Neural progenitor cell (in vitro differentiated cells): ENCODE measurements at regions not wholly inside any gene's neighbourhood (a gene's known extent, or its start where the extent isn't known, plus 50 kb on each side); places are given as distances from the start of the nearest gene placed in this dataset.
A peak's percentile ranks its signal among the peaks of the same experiment; 100 is the strongest.

Experiments used
- DNase-seq: peaks from one replicate; pipeline ENCODE4 v3.0.0-alpha.2; 2016; ENCODE audit warnings: low spot score
- H2AFZ ChIP-seq: fragments of 200-600 bp; sonication (generic); replicated peaks from 2 replicates; pipeline ENCODE4 v1.6.1; 2016; ENCODE audit warnings: antibody characterized with exemption
- H3F3A ChIP-seq: fragments of 200-600 bp; sonication (generic); 2 replicates; pipeline ENCODE4 v1.6.1; 2016; ENCODE audit warnings: antibody characterized with exemption, low read depth
- H3K27ac ChIP-seq: fragments of 200-600 bp; sonication (generic); 2 replicates; pipeline ENCODE4 v1.5.1; 2016; ENCODE audit warnings: mild to moderate bottlenecking
- H3K27me3 ChIP-seq: fragments of 200-600 bp; sonication (generic); 2 replicates; pipeline ENCODE4 v1.6.1; 2016; ENCODE audit warnings: mild to moderate bottlenecking, moderate library complexity
- H3K36me3 ChIP-seq: fragments of 200-600 bp; sonication (generic); 2 replicates; pipeline ENCODE4 v1.5.1; 2016
- H3K4me1 ChIP-seq: fragments of 200-600 bp; sonication (generic); 2 replicates; pipeline ENCODE4 v1.6.1; 2016; ENCODE audit warnings: mixed run types
- H3K4me2 ChIP-seq: fragments of 200-600 bp; sonication (generic); 2 replicates; pipeline ENCODE4 v1.6.1; 2016
- H3K4me3 ChIP-seq: fragments of 200-600 bp; sonication (generic); 2 replicates; pipeline ENCODE4 v1.5.1; 2016
- H3K79me2 ChIP-seq: fragments of 200-600 bp; sonication (generic); 2 replicates; pipeline ENCODE4 v1.6.1; 2016; ENCODE audit warnings: low read depth
- H3K9ac ChIP-seq: fragments of 200-600 bp; sonication (generic); 2 replicates; pipeline ENCODE4 v1.6.1; 2016
- H3K9me3 ChIP-seq: fragments of 200-600 bp; sonication (generic); 2 replicates; pipeline ENCODE4 v1.5.1; 2016; ENCODE audit warnings: low read depth
- H4K20me1 ChIP-seq: fragments of 200-600 bp; sonication (generic); 2 replicates; pipeline ENCODE4 v1.6.1; 2016; ENCODE audit warnings: low read depth
- H3K27ac Mint-ChIP-seq: 3 replicates; pipeline ENCODE4 v1.8.0; 2021; ENCODE audit warnings: mixed read lengths
- H3K27me3 Mint-ChIP-seq: 2 replicates; pipeline ENCODE4 v1.8.0; 2022; ENCODE audit warnings: low read depth, mild to moderate bottlenecking, inconsistent platforms, moderate library complexity, mixed read lengths; ENCODE audit not compliant: insufficient read depth
- H3K36me3 Mint-ChIP-seq: 3 replicates; pipeline ENCODE4 v1.8.0; 2021; ENCODE audit warnings: mixed read lengths
- H3K4me1 Mint-ChIP-seq: 3 replicates; pipeline ENCODE4 v1.8.0; 2021; ENCODE audit warnings: mixed read lengths
- H3K4me3 Mint-ChIP-seq: 3 replicates; pipeline ENCODE4 v1.8.0; 2021; ENCODE audit warnings: mild to moderate bottlenecking, moderate library complexity, mixed read lengths
- H3K9me3 Mint-ChIP-seq: 3 replicates; pipeline ENCODE4 v1.8.0; 2020; ENCODE audit warnings: mixed read lengths
- CTCF ChIP-seq: fragments of 200-600 bp; sonication (generic); IDR thresholded peaks from 2 replicates; pipeline ENCODE4 v1.5.1; 2017; ENCODE audit warnings: antibody characterized with exemption, mild to moderate bottlenecking
- EZH2 ChIP-seq: fragments of 200-600 bp; sonication (generic); IDR thresholded peaks from 2 replicates; pipeline ENCODE4 v1.6.1; 2017; ENCODE audit warnings: antibody characterized with exemption, mild to moderate bottlenecking, moderate library complexity
- EZH2phosphoT487 ChIP-seq: fragments of 200-600 bp; sonication (generic); IDR thresholded peaks from 2 replicates; pipeline ENCODE4 v1.6.1; 2017; ENCODE audit warnings: antibody characterized with exemption

- no peak overlapping the region for H3K4me3 Mint-ChIP-seq
- DNase-seq, result peak; percentile 4
- Histone ChIP-seq H3K9me3 (no peaks in the 10 kb centered on the region), H3K36me3 (no peaks in the 10 kb centered on the region), H3K27ac (no peak overlapping the region), H3K79me2 (no peaks in the 10 kb centered on the region), H3K9ac (no peak overlapping the region), H3K27me3 (no peaks in the 10 kb centered on the region), H3K4me1 (no peaks in the 10 kb centered on the region), H3K4me2 (no peak overlapping the region), H3F3A (no peaks in the 10 kb centered on the region), H2AFZ (no peak overlapping the region), H4K20me1 (no peaks in the 10 kb centered on the region), H3K4me3 (no peak overlapping the region)
- H3K36me3 Mint-ChIP-seq, result no peaks in the 10 kb centered on the region
- H3K4me1 Mint-ChIP-seq, result peaks cover 9% of the 10 kb centered on the region
- TF ChIP-seq EZH2phosphoT487 (no peak), CTCF (no peak), EZH2 (no peak)
- H3K27ac Mint-ChIP-seq, result no peak overlapping the region
- no peaks in the 10 kb centered on the region for H3K27me3 Mint-ChIP-seq
- H3K9me3 Mint-ChIP-seq, result peaks cover 2% of the 10 kb centered on the region
Observed at GRCh38 chr1:192729500-192729899, 79.3 kb upstream of the RGS2 start.

GRCh38 chr1:192730198-192730597 is 78.6 kb upstream of the RGS2 start:
- Histone ChIP-seq H2AFZ (no peak overlapping the region), H3K36me3 (no peaks in the 10 kb centered on the region), H3K27me3 (no peaks in the 10 kb centered on the region), H3K4me2 (no peak overlapping the region), H3K4me3 (no peak overlapping the region), H3K27ac (no peak overlapping the region), H3K79me2 (no peaks in the 10 kb centered on the region), H3F3A (no peaks in the 10 kb centered on the region), H4K20me1 (no peaks in the 10 kb centered on the region), H3K9ac (no peak overlapping the region), H3K9me3 (no peaks in the 10 kb centered on the region), H3K4me1 (no peaks in the 10 kb centered on the region)
- DNase-seq, result no peak
- Mint-ChIP-seq H3K36me3 (no peaks in the 10 kb centered on the region), H3K27me3 (no peaks in the 10 kb centered on the region), H3K4me3 (no peak overlapping the region), H3K27ac (no peak overlapping the region), H3K4me1 (peaks cover 6% of the 10 kb centered on the region), H3K9me3 (peaks cover 2% of the 10 kb centered on the region)
- TF ChIP-seq EZH2phosphoT487 (no peak), CTCF (no peak), EZH2 (no peak)

- Histone ChIP-seq H2AFZ (no peak overlapping the region), H3F3A (no peaks in the 10 kb centered on the region), H3K9ac (no peak overlapping the region), H4K20me1 (no peaks in the 10 kb centered on the region), H3K4me2 (no peak overlapping the region), H3K9me3 (no peaks in the 10 kb centered on the region), H3K36me3 (no peaks in the 10 kb centered on the region), H3K27me3 (no peaks in the 10 kb centered on the region), H3K4me1 (no peaks in the 10 kb centered on the region), H3K79me2 (no peaks in the 10 kb centered on the region), H3K27ac (no peak overlapping the region), H3K4me3 (no peak overlapping the region)
- TF ChIP-seq EZH2phosphoT487 (no peak), CTCF (peak; percentile 15)
- H3K27ac Mint-ChIP-seq, result no peak overlapping the region
- peaks cover 8% of the 10 kb centered on the region for H3K4me1 Mint-ChIP-seq
- no peak for DNase-seq
- H3K27me3 Mint-ChIP-seq, result no peaks in the 10 kb centered on the region
- H3K4me3 Mint-ChIP-seq, result no peak overlapping the region
- no peaks in the 10 kb centered on the region for H3K36me3 Mint-ChIP-seq
- peaks cover 2% of the 10 kb centered on the region for H3K9me3 Mint-ChIP-seq
Observed at GRCh38 chr1:192732787-192733186, 76.1 kb upstream of the RGS2 start.
